GM12865 (cell line): ENCODE measurements at regions not wholly inside any gene's neighbourhood (a gene's known extent, or its start where the extent isn't known, plus 50 kb on each side); places are given as distances from the start of the nearest gene placed in this dataset.

ENCODE experiments used
- DNase-seq: peaks from one replicate; pipeline ENCODE4 v3.0.0; 2010; ENCODE audit warnings: low read depth
- H3K4me3 ChIP-seq: 2 replicates; pipeline ENCODE4 v1.5.1; 2011; ENCODE audit warnings: mild to moderate bottlenecking, low read depth, low read length, control low read depth
- TF ChIP-seq, protein P1 (sequence below): IDR thresholded peaks from 2 replicates; pipeline ENCODE4 v1.5.1; 2011; ENCODE audit warnings: low read length, control low read depth, low read depth, inconsistent platforms; ENCODE audit not compliant: insufficient read depth; ENCODE audit errors: missing control alignments

DNA sequence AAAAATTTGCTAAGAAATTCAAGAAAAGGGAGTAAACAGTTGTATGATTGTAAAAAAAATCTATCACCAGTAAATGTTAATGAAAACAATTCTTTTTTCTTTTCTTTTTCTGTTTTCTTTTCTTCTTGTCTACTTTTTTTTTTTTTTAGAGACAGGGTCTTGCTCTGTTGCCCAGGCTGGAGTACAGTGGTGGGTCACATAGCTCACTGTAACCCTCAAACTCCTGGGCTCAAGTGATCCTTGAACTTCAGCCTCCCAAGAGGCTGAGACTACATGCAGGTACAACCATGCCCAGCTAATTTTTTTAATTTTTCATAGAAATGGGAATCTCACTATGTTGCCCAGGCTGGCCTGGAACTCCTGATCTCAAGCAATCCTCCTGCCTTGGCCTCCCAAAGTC, 57.2 kb upstream of the SIAH1 start:
- TF ChIP-seq, protein P1, sequence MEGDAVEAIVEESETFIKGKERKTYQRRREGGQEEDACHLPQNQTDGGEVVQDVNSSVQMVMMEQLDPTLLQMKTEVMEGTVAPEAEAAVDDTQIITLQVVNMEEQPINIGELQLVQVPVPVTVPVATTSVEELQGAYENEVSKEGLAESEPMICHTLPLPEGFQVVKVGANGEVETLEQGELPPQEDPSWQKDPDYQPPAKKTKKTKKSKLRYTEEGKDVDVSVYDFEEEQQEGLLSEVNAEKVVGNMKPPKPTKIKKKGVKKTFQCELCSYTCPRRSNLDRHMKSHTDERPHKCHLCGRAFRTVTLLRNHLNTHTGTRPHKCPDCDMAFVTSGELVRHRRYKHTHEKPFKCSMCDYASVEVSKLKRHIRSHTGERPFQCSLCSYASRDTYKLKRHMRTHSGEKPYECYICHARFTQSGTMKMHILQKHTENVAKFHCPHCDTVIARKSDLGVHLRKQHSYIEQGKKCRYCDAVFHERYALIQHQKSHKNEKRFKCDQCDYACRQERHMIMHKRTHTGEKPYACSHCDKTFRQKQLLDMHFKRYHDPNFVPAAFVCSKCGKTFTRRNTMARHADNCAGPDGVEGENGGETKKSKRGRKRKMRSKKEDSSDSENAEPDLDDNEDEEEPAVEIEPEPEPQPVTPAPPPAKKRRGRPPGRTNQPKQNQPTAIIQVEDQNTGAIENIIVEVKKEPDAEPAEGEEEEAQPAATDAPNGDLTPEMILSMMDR, result no peak
- DNase-seq, result no peak
- H3K4me3 ChIP-seq, result no peak overlapping the region

DNA sequence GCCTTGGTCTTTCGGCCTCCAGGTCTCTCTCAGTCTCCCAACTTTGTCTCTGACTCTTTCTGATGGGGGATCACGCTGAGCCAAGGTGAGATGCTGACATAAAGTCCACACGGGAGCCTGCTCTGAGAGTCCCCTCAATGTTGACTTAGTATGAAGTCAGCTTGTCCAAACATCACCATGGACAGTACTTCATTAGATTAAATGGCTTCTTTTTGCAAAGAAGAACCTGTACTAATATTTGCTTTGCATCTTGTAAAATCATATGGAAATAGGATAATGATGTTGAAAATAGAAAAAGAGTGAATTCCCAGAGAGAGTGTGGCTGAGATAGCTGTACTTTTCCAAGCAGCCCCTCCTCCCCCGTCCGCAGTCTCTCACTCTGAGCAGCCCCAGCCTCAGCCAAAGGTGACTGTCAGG, 56.7 kb upstream of the SIAH1 start:
- no peak overlapping the region for H3K4me3 ChIP-seq
- DNase-seq, result no peak
- TF ChIP-seq, protein P1, result no peak

DNA sequence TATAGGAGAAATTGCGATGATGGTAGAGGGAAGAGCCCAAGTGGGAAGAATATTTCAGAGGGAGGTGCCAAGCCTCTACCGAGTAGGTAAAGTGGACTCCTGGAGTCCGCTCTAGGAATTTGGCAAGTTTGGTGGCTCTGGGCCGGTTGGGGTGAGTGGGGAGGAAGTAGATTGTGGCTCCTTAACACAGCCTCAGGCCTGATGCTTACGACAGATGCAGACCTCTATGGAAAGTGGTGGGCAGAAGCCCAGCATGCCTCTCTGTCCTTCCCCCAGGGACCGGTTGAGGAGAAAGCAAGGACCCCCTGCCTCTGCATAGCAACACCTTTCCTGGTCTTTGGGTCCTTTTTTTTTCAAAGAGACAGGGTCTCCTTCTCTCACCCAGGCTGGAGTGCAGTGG, 55.9 kb upstream of the SIAH1 start:
- no peak for DNase-seq
- no peak overlapping the region for H3K4me3 ChIP-seq
- TF ChIP-seq, protein P1, result no peak

DNA sequence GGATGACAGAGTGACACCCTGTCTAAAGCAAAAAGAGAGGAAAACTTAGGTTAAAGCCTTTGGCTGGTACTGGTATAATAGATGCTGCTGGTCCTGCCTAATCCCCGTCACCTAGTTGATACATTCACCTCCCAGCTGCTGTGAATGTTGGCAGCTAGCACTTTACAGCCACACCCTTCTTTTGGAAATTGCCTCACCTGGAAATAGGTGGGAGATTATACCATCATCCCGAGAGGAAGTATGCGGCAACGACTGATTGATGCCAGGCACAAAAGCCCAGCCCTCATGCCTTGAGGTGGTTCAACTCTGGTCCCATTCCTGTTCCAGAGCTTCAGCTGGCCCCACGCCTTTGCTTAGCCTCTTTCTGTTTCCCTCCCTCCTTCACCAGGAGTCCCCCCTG, 53.2 kb upstream of the SIAH1 start:
- H3K4me3 ChIP-seq, result no peak overlapping the region
- no peak for DNase-seq

DNA sequence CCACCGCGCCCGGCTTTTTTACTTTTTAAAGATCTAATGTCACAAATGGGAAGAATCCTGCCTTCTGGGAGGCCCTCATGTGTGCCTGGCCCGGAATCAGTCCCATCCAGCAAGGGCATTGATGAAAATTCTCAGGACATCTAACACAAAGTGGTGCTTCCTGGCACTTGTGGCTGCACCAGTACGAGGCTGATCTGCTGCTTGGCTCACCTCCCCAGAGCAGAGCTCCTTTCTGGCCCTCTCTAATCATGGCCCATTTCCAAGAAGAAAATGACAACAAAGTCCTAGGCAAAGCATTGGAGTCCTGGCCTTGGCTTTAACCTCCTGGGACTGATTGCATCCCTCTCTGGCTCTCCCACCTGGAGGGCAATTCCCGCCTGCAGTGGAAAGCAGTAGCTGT, 50.7 kb upstream of the SIAH1 start:
- TF ChIP-seq, protein P1, result no peak
- H3K4me3 ChIP-seq, result no peak overlapping the region
- no peak for DNase-seq

More for the DNA sequence above, 53.2 kb upstream of the SIAH1 start:
- TF ChIP-seq, protein P1, result no peak

DNA sequence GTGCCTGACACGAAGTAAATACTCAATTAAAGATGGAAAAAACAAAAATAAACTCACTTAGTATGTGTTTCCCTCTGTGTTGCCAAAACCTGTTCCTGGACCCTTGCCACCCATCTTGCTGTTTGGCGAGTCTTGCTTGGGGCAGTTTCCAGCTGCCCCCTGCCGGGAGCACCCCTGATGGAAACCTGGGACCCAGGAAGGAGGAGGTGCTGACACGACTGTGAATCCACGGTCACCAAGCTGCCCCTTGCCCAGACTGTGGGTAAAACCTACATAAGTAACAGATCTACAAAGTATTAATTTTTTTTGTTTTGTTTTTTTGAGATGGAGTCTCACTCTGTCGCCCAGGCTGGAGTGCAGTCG, 50.1 kb upstream of the SIAH1 start:
- TF ChIP-seq, protein P1, result no peak
- DNase-seq, result no peak

More for the DNA sequence above, 50.1 kb upstream of the SIAH1 start:
- no peak overlapping the region for H3K4me3 ChIP-seq
